HCT116 (cell line): ENCODE measurements at regions not wholly inside any gene's neighbourhood (a gene's known extent, or its start where the extent isn't known, plus 50 kb on each side); places are given as distances from the start of the nearest gene placed in this dataset.

Source experiments
- CBX3 ChIP-seq: IDR thresholded peaks from 2 replicates; pipeline ENCODE4 v1.6.1; 2012; ENCODE audit warnings: low read depth
- ELF1 ChIP-seq: IDR thresholded peaks from 2 replicates; pipeline ENCODE4 v1.6.1; 2012; ENCODE audit warnings: low read depth, borderline replicate concordance
- RAD21 ChIP-seq: IDR thresholded peaks from 2 replicates; pipeline ENCODE4 v1.6.1; 2012; ENCODE audit warnings: low read depth, mild to moderate bottlenecking
- ZFX ChIP-seq: fragments of 450-650 bp; IDR thresholded peaks from 2 replicates; pipeline ENCODE4 v1.6.1; 2017
- TF ChIP-seq, protein P1 (sequence below), 3 experiments: fragments of 200-600 bp in 1 of 3; sonication (generic) in 1 of 3; IDR thresholded peaks in 2 of 3; conservative IDR thresholded peaks in 1 of 3; 2 replicates each; pipeline ENCODE4 v1.5.1; 2012 to 2017; ENCODE audit warnings: low read depth in 2 of 3, low read length in 2 of 3, antibody characterized with exemption in 1 of 3, borderline replicate concordance in 1 of 3, control low read depth in 1 of 3, mild to moderate bottlenecking in 1 of 3, mixed read lengths in 1 of 3, mixed run types in 1 of 3, moderate library complexity in 1 of 3; ENCODE audit not compliant: insufficient read depth in 1 of 3
- TF ChIP-seq, protein P2 (sequence below): IDR thresholded peaks from 2 replicates; pipeline ENCODE4 v1.6.1; 2012; ENCODE audit warnings: low read depth

DNA sequence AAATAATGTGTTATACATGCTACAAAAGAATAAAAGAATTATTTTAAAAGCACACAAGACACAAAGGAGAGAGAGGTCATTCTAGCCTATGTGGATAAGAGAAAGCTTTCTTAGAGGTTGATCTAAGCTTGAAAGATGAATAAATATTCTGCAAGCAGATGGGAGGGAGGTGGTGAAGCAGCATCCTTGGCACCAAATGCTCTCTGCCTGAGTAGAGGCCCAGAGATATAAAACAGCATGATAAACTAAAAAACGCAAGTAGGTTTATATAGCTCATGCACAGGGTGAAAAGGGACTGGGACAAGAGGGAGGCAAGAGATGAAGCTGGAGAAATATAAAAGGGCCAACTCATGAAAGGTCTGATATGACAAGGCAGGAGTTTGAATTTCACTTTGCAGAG is 283.2 kb upstream of the POU5F2 start:
- TF ChIP-seq, protein P1, sequence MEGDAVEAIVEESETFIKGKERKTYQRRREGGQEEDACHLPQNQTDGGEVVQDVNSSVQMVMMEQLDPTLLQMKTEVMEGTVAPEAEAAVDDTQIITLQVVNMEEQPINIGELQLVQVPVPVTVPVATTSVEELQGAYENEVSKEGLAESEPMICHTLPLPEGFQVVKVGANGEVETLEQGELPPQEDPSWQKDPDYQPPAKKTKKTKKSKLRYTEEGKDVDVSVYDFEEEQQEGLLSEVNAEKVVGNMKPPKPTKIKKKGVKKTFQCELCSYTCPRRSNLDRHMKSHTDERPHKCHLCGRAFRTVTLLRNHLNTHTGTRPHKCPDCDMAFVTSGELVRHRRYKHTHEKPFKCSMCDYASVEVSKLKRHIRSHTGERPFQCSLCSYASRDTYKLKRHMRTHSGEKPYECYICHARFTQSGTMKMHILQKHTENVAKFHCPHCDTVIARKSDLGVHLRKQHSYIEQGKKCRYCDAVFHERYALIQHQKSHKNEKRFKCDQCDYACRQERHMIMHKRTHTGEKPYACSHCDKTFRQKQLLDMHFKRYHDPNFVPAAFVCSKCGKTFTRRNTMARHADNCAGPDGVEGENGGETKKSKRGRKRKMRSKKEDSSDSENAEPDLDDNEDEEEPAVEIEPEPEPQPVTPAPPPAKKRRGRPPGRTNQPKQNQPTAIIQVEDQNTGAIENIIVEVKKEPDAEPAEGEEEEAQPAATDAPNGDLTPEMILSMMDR (IDR thresholded peaks at IDR 0.05 in 2 of 3, conservative IDR thresholded peaks at IDR 0.05 in 1 of 3; ENCODE audit: borderline replicate concordance in 1 of 3, insufficient read depth in 1 of 3, low read depth in 2 of 3, low read length in 2 of 3): no peak
- TF ChIP-seq ZFX: no peak
- TF ChIP-seq RAD21: no peak
- TF ChIP-seq CBX3: no peak
- no peak for TF ChIP-seq ELF1
- TF ChIP-seq, protein P2, sequence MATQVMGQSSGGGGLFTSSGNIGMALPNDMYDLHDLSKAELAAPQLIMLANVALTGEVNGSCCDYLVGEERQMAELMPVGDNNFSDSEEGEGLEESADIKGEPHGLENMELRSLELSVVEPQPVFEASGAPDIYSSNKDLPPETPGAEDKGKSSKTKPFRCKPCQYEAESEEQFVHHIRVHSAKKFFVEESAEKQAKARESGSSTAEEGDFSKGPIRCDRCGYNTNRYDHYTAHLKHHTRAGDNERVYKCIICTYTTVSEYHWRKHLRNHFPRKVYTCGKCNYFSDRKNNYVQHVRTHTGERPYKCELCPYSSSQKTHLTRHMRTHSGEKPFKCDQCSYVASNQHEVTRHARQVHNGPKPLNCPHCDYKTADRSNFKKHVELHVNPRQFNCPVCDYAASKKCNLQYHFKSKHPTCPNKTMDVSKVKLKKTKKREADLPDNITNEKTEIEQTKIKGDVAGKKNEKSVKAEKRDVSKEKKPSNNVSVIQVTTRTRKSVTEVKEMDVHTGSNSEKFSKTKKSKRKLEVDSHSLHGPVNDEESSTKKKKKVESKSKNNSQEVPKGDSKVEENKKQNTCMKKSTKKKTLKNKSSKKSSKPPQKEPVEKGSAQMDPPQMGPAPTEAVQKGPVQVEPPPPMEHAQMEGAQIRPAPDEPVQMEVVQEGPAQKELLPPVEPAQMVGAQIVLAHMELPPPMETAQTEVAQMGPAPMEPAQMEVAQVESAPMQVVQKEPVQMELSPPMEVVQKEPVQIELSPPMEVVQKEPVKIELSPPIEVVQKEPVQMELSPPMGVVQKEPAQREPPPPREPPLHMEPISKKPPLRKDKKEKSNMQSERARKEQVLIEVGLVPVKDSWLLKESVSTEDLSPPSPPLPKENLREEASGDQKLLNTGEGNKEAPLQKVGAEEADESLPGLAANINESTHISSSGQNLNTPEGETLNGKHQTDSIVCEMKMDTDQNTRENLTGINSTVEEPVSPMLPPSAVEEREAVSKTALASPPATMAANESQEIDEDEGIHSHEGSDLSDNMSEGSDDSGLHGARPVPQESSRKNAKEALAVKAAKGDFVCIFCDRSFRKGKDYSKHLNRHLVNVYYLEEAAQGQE: no peak
